WTC11 (cell line): ENCODE measurements at regions not wholly inside any gene's neighbourhood (a gene's known extent, or its start where the extent isn't known, plus 50 kb on each side); places are given as distances from the start of the nearest gene placed in this dataset.

Experiments used
- ATF1 ChIP-seq: sonication (generic); formaldehyde crosslinking; IDR thresholded peaks from 2 replicates; pipeline ENCODE4 v1.8.1; 2023; ENCODE audit warnings: mild to moderate bottlenecking, moderate library complexity, missing genetic modification reagents
- CREB1 ChIP-seq: sonication (generic); formaldehyde crosslinking; IDR thresholded peaks from 2 replicates; pipeline ENCODE4 v1.8.0; 2023; ENCODE audit warnings: mild to moderate bottlenecking, missing genetic modification reagents
- CTCF ChIP-seq: fragments of 200-600 bp; IDR thresholded peaks from 2 replicates; pipeline ENCODE4 v1.8.0; 2022; ENCODE audit warnings: antibody characterized with exemption
- FOXK1 ChIP-seq: sonication (generic); formaldehyde crosslinking; IDR thresholded peaks from 2 replicates; pipeline ENCODE4 v1.8.0; 2022; ENCODE audit warnings: mild to moderate bottlenecking, moderate library complexity, missing genetic modification reagents
- FOXP1 ChIP-seq: sonication (generic); formaldehyde crosslinking; IDR thresholded peaks from 2 replicates; pipeline ENCODE4 v1.8.0; 2022; ENCODE audit warnings: missing genetic modification reagents, mild to moderate bottlenecking, moderate library complexity, borderline replicate concordance
- MAX ChIP-seq: sonication (generic); formaldehyde crosslinking; IDR thresholded peaks from 2 replicates; pipeline ENCODE4 v1.8.0; 2022; ENCODE audit warnings: mild to moderate bottlenecking, missing genetic modification reagents
- NR2C2 ChIP-seq: sonication (generic); formaldehyde crosslinking; IDR thresholded peaks from 2 replicates; pipeline ENCODE4 v1.8.0; 2022; ENCODE audit warnings: mild to moderate bottlenecking, missing genetic modification reagents
- SP1 ChIP-seq: sonication (generic); formaldehyde crosslinking; conservative IDR thresholded peaks from 2 replicates; pipeline ENCODE4 v1.8.1; 2022; ENCODE audit warnings: missing genetic modification reagents
- TEAD1 ChIP-seq: sonication (generic); formaldehyde crosslinking; IDR thresholded peaks from 2 replicates; pipeline ENCODE4 v1.8.0; 2022; ENCODE audit warnings: mild to moderate bottlenecking, missing genetic modification reagents
- ZNF121 ChIP-seq: sonication (generic); formaldehyde crosslinking; IDR thresholded peaks from 2 replicates; pipeline ENCODE4 v1.8.0; 2023; ENCODE audit warnings: missing genetic modification reagents
- TF ChIP-seq, protein P1 (sequence below): sonication (generic); formaldehyde crosslinking; IDR thresholded peaks from 2 replicates; pipeline ENCODE4 v1.8.1; 2022; ENCODE audit warnings: low read depth, mild to moderate bottlenecking, moderate library complexity, missing genetic modification reagents, borderline replicate concordance
- TF ChIP-seq, protein P2 (sequence below): sonication (generic); formaldehyde crosslinking; IDR thresholded peaks from 2 replicates; pipeline ENCODE4 v1.8.1; 2023; ENCODE audit warnings: mild to moderate bottlenecking, moderate library complexity, missing genetic modification reagents

GRCh38 chr14:36019126-36019525 is 157.4 kb downstream of the PTCSC3 start:
- TF ChIP-seq CTCF, result no peak
- TF ChIP-seq MAX, result no peak
- no peak for TF ChIP-seq ZNF121 (CRISPR knock-in tag)
- TF ChIP-seq, protein P1, sequence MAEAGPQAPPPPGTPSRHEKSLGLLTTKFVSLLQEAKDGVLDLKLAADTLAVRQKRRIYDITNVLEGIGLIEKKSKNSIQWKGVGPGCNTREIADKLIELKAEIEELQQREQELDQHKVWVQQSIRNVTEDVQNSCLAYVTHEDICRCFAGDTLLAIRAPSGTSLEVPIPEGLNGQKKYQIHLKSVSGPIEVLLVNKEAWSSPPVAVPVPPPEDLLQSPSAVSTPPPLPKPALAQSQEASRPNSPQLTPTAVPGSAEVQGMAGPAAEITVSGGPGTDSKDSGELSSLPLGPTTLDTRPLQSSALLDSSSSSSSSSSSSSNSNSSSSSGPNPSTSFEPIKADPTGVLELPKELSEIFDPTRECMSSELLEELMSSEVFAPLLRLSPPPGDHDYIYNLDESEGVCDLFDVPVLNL (CRISPR knock-in tag), result no peak
- no peak for TF ChIP-seq CREB1 (CRISPR knock-in tag)
- TF ChIP-seq FOXK1 (CRISPR knock-in tag), result no peak
- TF ChIP-seq ATF1, result no peak
- TF ChIP-seq TEAD1 (CRISPR knock-in tag), result no peak
- TF ChIP-seq NR2C2 (CRISPR knock-in tag), result no peak
- no peak for TF ChIP-seq FOXP1 (CRISPR knock-in tag)
- TF ChIP-seq, protein P2, sequence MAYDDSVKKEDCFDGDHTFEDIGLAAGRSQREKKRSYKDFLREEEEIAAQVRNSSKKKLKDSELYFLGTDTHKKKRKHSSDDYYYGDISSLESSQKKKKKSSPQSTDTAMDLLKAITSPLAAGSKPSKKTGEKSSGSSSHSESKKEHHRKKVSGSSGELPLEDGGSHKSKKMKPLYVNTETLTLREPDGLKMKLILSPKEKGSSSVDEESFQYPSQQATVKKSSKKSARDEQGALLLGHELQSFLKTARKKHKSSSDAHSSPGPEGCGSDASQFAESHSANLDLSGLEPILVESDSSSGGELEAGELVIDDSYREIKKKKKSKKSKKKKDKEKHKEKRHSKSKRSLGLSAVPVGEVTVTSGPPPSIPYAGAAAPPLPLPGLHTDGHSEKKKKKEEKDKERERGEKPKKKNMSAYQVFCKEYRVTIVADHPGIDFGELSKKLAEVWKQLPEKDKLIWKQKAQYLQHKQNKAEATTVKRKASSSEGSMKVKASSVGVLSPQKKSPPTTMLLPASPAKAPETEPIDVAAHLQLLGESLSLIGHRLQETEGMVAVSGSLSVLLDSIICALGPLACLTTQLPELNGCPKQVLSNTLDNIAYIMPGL (CRISPR knock-in tag), result no peak
- TF ChIP-seq SP1 (CRISPR knock-in tag), result no peak
